HUDEP-2 (cell line): ENCODE measurements at regions not wholly inside any gene's neighbourhood (a gene's known extent, or its start where the extent isn't known, plus 50 kb on each side); places are given as distances from the start of the nearest gene placed in this dataset.

ENCODE experiments used
- DNase-seq, 76 experiments: peaks; one replicate each; lab custom pipeline; 2025; ENCODE audit not compliant: unreplicated experiment in 76 of 76; lab: John Stamatoyannopoulos, UW

- DNase-seq = no peak
Observed at GRCh38 chr7:25863005-25863728, 288.8 kb upstream of the NFE2L3 start.

- DNase-seq = no peak
Observed at GRCh38 chr7:25863729-25864110, 288.3 kb upstream of the NFE2L3 start.

GRCh38 chr7:25864511-25864910 is 287.5 kb upstream of the NFE2L3 start:
- DNase-seq = no peak

GRCh38 chr7:25864943-25865751 is 286.9 kb upstream of the NFE2L3 start:
- DNase-seq = no peak

GRCh38 chr7:25868509-25868908 is 283.5 kb upstream of the NFE2L3 start:
- no peak for DNase-seq

GRCh38 chr7:25870574-25870973 is 281.4 kb upstream of the NFE2L3 start:
- DNase-seq = no peak

GRCh38 chr7:25876092-25876491 is 275.9 kb upstream of the NFE2L3 start:
- DNase-seq = no peak

GRCh38 chr7:25877802-25878789 is 273.9 kb upstream of the NFE2L3 start:
- DNase-seq = no peak

GRCh38 chr7:25879799-25880198 is 272.2 kb upstream of the NFE2L3 start:
- DNase-seq = no peak

GRCh38 chr7:25881317-25882037 is 270.5 kb upstream of the NFE2L3 start:
- DNase-seq = no peak

GRCh38 chr7:25882151-25882773 is 269.7 kb upstream of the NFE2L3 start:
- no peak for DNase-seq

GRCh38 chr7:25884265-25884828 is 267.7 kb upstream of the NFE2L3 start:
- no peak for DNase-seq

GRCh38 chr7:25885057-25885576 is 266.9 kb upstream of the NFE2L3 start:
- no peak for DNase-seq

- DNase-seq = no peak
Observed at GRCh38 chr7:25886387-25887240, 265.4 kb upstream of the NFE2L3 start.

- no peak for DNase-seq
Observed at GRCh38 chr7:25887266-25887665, 264.7 kb upstream of the NFE2L3 start.

GRCh38 chr7:25887795-25888559 is 264.0 kb upstream of the NFE2L3 start:
- DNase-seq = no peak

- no peak for DNase-seq
Observed at GRCh38 chr7:25889765-25890164, 262.2 kb upstream of the NFE2L3 start.

GRCh38 chr7:25891591-25891990 is 260.4 kb upstream of the NFE2L3 start:
- no peak for DNase-seq
